GM12878 (cell line): ENCODE measurements at regions not wholly inside any gene's neighbourhood (a gene's known extent, or its start where the extent isn't known, plus 50 kb on each side); places are given as distances from the start of the nearest gene placed in this dataset.

Experiments
- CTCF ChIP-seq, 3 experiments: IDR thresholded peaks in 2 of 3; conservative IDR thresholded peaks in 1 of 3; 2 replicates each; pipeline ENCODE4 v1.5.1; 2011; ENCODE audit warnings: low read depth in 3 of 3, low read length in 3 of 3, mild to moderate bottlenecking in 3 of 3, control low read depth in 2 of 3, moderate library complexity in 2 of 3, inconsistent platforms in 1 of 3, mixed read lengths in 1 of 3; ENCODE audit not compliant: control insufficient read depth in 2 of 3, insufficient read depth in 1 of 3; ENCODE audit errors: extremely low read depth in 1 of 3
- POLR2AphosphoS5 ChIP-seq: IDR thresholded peaks from 2 replicates; pipeline ENCODE4 v1.6.1; 2011; ENCODE audit warnings: mild to moderate bottlenecking, low read length, inconsistent platforms

GRCh38 chrX:95716841-95717240 lies 967.8 kb upstream of the DIAPH2 start:
- no peak for TF ChIP-seq POLR2AphosphoS5
- TF ChIP-seq CTCF (IDR thresholded peaks at IDR 0.05 in 2 of 3, conservative IDR thresholded peaks at IDR 0.05 in 1 of 3; ENCODE audit: control insufficient read depth in 2 of 3, extremely low read depth in 1 of 3, insufficient read depth in 1 of 3, low read depth in 3 of 3, low read length in 3 of 3): no peak
